ENCODE measurements at regions not wholly inside any gene's neighbourhood (a gene's known extent, or its start where the extent isn't known, plus 50 kb on each side); places are given as distances from the start of the nearest gene placed in this dataset.
"Not testable (repeated sequence)": the region's sequence is repeated elsewhere in the genome, so short reads cannot be mapped to it uniquely, and the experiment has no call there.

GRCh38 chr3:193909387-193909786, 226.6 kb upstream of the HES1 start:
- no peak for DNase-seq

- DNase-seq = no peak
Observed at GRCh38 chr3:193910310-193910709, 225.6 kb upstream of the HES1 start.

GRCh38 chr3:193910886-193911738, 224.8 kb upstream of the HES1 start:
- no peak for DNase-seq

- DNase-seq = no peak
Observed at GRCh38 chr3:193911784-193912340, 224.1 kb upstream of the HES1 start.

- DNase-seq = no peak
Observed at GRCh38 chr3:193912621-193913178, 223.2 kb upstream of the HES1 start.

- DNase-seq = no peak
Observed at GRCh38 chr3:193914602-193915001, 221.3 kb upstream of the HES1 start.

- no peak for DNase-seq
Observed at GRCh38 chr3:193915099-193915498, 220.8 kb upstream of the HES1 start.

- no peak for DNase-seq
Observed at GRCh38 chr3:193915613-193916012, 220.3 kb upstream of the HES1 start.

- no peak for DNase-seq
Observed at GRCh38 chr3:193917158-193917557, 218.8 kb upstream of the HES1 start.

- no peak for DNase-seq
Observed at GRCh38 chr3:193921465-193921864, 214.5 kb upstream of the HES1 start.

GRCh38 chr3:193922034-193922774, 213.7 kb upstream of the HES1 start:
- no peak for DNase-seq

GRCh38 chr3:193923958-193924357, 212.0 kb upstream of the HES1 start:
- DNase-seq = not testable (repeated sequence)

- DNase-seq = not testable (repeated sequence)
Observed at GRCh38 chr3:193926071-193926470, 209.9 kb upstream of the HES1 start.

- not testable (repeated sequence) for DNase-seq
Observed at GRCh38 chr3:193927413-193928206, 208.3 kb upstream of the HES1 start.

- DNase-seq = no peak
Observed at GRCh38 chr3:193928354-193929209, 207.4 kb upstream of the HES1 start.

- no peak for DNase-seq
Observed at GRCh38 chr3:193929373-193929772, 206.6 kb upstream of the HES1 start.

GRCh38 chr3:193929921-193930646, 205.9 kb upstream of the HES1 start:
- no peak for DNase-seq

GRCh38 chr3:193932136-193932535, 203.8 kb upstream of the HES1 start:
- DNase-seq = no peak

- no peak for DNase-seq
Observed at GRCh38 chr3:193932576-193932975, 203.4 kb upstream of the HES1 start.

GRCh38 chr3:193933451-193933850, 202.5 kb upstream of the HES1 start:
- DNase-seq = no peak

GRCh38 chr3:193935916-193936315, 200.0 kb upstream of the HES1 start:
- DNase-seq = no peak
